HepG2 (cell line): ENCODE measurements at regions not wholly inside any gene's neighbourhood (a gene's known extent, or its start where the extent isn't known, plus 50 kb on each side); places are given as distances from the start of the nearest gene placed in this dataset.
"Not testable (repeated sequence)": the region's sequence is repeated elsewhere in the genome, so short reads cannot be mapped to it uniquely, and the experiment has no call there.

Experiments used
- ZNF790 ChIP-seq: sonication (generic); formaldehyde crosslinking; IDR thresholded peaks from 2 replicates; pipeline ENCODE4 v1.8.0; 2022; ENCODE audit warnings: missing genetic modification reagents, mild to moderate bottlenecking, borderline replicate concordance
- TF ChIP-seq, protein P1 (sequence below): sonication (generic); formaldehyde crosslinking; IDR thresholded peaks from 2 replicates; pipeline ENCODE4 v1.5.0; 2020; ENCODE audit warnings: missing genetic modification reagents, mild to moderate bottlenecking, borderline replicate concordance

- TF ChIP-seq, protein P1, sequence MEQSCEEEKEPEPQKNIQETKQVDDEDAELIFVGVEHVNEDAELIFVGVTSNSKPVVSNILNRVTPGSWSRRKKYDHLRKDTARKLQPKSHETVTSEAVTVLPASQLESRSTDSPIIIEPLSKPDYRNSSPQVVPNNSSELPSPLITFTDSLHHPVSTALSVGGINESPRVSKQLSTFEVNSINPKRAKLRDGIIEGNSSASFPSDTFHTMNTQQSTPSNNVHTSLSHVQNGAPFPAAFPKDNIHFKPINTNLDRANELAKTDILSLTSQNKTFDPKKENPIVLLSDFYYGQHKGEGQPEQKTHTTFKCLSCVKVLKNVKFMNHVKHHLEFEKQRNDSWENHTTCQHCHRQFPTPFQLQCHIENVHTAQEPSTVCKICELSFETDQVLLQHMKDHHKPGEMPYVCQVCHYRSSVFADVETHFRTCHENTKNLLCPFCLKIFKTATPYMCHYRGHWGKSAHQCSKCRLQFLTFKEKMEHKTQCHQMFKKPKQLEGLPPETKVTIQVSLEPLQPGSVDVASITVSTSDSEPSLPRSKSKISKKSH (CRISPR knock-in tag) = not testable (repeated sequence)
- TF ChIP-seq ZNF790 = not testable (repeated sequence)
These were observed 88.1 kb downstream of the GOLGA8T start for GRCh38 chr15:30222798-30223591.
